Neutrophil (primary cell): ENCODE measurements at regions not wholly inside any gene's neighbourhood (a gene's known extent, or its start where the extent isn't known, plus 50 kb on each side); places are given as distances from the start of the nearest gene placed in this dataset.
"Not testable (repeated sequence)": the region's sequence is repeated elsewhere in the genome, so short reads cannot be mapped to it uniquely, and the experiment has no call there.

ENCODE experiments used
- H3K27ac ChIP-seq: fragments of 200-600 bp; sonication (generic); 2 replicates; pipeline ENCODE4 v1.5.1; 2016; ENCODE audit warnings: mild to moderate bottlenecking, moderate library complexity
- H3K27me3 ChIP-seq: fragments of 200-600 bp; sonication (generic); 2 replicates; pipeline ENCODE4 v1.6.0; 2016; ENCODE audit warnings: mild to moderate bottlenecking
- H3K36me3 ChIP-seq: fragments of 200-600 bp; sonication (generic); 2 replicates; pipeline ENCODE4 v1.5.1; 2017
- H3K4me1 ChIP-seq, 2 experiments: fragments of 200-600 bp in 1 of 2; sonication (generic) in 1 of 2; 1 replicate in 1 of 2; 2 replicates in 1 of 2; pipeline versions ENCODE4 v1.5.1 to v1.6.1; 2013 to 2016; ENCODE audit warnings: low read depth in 1 of 2, low read length in 1 of 2, mild to moderate bottlenecking in 1 of 2, moderate library complexity in 1 of 2; ENCODE audit not compliant: control insufficient read depth in 1 of 2, insufficient read depth in 1 of 2
- H3K4me3 ChIP-seq, 2 experiments: fragments of 200-600 bp in 1 of 2; sonication (generic) in 1 of 2; 1 replicate in 1 of 2; 2 replicates in 1 of 2; pipeline ENCODE4 v1.5.1; 2013 to 2016; ENCODE audit warnings: low read depth in 1 of 2, low read length in 1 of 2, mild to moderate bottlenecking in 1 of 2, moderate library complexity in 1 of 2
- H3K9me3 ChIP-seq: fragments of 200-600 bp; sonication (generic); 2 replicates; pipeline ENCODE4 v1.5.1; 2016
- CTCF ChIP-seq: fragments of 200-600 bp; sonication (generic); IDR thresholded peaks from 2 replicates; pipeline ENCODE4 v1.5.1; 2016; ENCODE audit warnings: antibody characterized with exemption

- Histone ChIP-seq H3K4me1 (no peaks in the 10 kb centered on the region), H3K27ac (no peak overlapping the region), H3K9me3 (no peaks in the 10 kb centered on the region), H3K27me3 (no peaks in the 10 kb centered on the region), H3K4me3 (no peak overlapping the region), H3K36me3 (no peaks in the 10 kb centered on the region)
- TF ChIP-seq CTCF = no peak
These were observed 368.6 kb downstream of the DMRTA1 start for GRCh38 chr9:22815246-22815645.

GRCh38 chr9:22817181-22817580 is 370.6 kb downstream of the DMRTA1 start:
- Histone ChIP-seq H3K27me3 (no peaks in the 10 kb centered on the region), H3K9me3 (no peaks in the 10 kb centered on the region), H3K4me3 (no peak overlapping the region), H3K4me1 (no peaks in the 10 kb centered on the region), H3K27ac (no peak overlapping the region), H3K36me3 (no peaks in the 10 kb centered on the region)
- no peak for TF ChIP-seq CTCF

GRCh38 chr9:22829236-22829635 is 382.6 kb downstream of the DMRTA1 start:
- no peaks in the 10 kb centered on the region for H3K27me3 ChIP-seq
- no peaks in the 10 kb centered on the region for H3K4me1 ChIP-seq
- no peak overlapping the region for H3K27ac ChIP-seq
- H3K9me3 ChIP-seq = no peaks in the 10 kb centered on the region
- no peak for TF ChIP-seq CTCF
- no peak overlapping the region for H3K4me3 ChIP-seq
- no peaks in the 10 kb centered on the region for H3K36me3 ChIP-seq

GRCh38 chr9:22838266-22838665 is 391.6 kb downstream of the DMRTA1 start:
- Histone ChIP-seq H3K27ac (no peak overlapping the region), H3K27me3 (no peaks in the 10 kb centered on the region), H3K4me1 (no peaks in the 10 kb centered on the region), H3K4me3 (no peak overlapping the region), H3K36me3 (no peaks in the 10 kb centered on the region), H3K9me3 (no peaks in the 10 kb centered on the region)
- TF ChIP-seq CTCF = no peak

- no peak overlapping the region for H3K27ac ChIP-seq
- H3K27me3 ChIP-seq = no peaks in the 10 kb centered on the region
- H3K4me1 ChIP-seq = no peaks in the 10 kb centered on the region
- no peak overlapping the region for H3K4me3 ChIP-seq
- H3K36me3 ChIP-seq = no peaks in the 10 kb centered on the region
- no peak for TF ChIP-seq CTCF
- H3K9me3 ChIP-seq = no peaks in the 10 kb centered on the region
These were observed 394.0 kb downstream of the DMRTA1 start for GRCh38 chr9:22840641-22841040.

- not testable (repeated sequence) for H3K4me3 ChIP-seq, H3K9me3 ChIP-seq, H3K4me1 ChIP-seq, H3K27me3 ChIP-seq, H3K36me3 ChIP-seq, H3K27ac ChIP-seq
These were observed 398.6 kb downstream of the DMRTA1 start for GRCh38 chr9:22845243-22845642.
